ENCODE measurements at regions not wholly inside any gene's neighbourhood (a gene's known extent, or its start where the extent isn't known, plus 50 kb on each side); places are given as distances from the start of the nearest gene placed in this dataset.

- no peaks in the 10 kb centered on the region for H3K9me3 ChIP-seq
- TF ChIP-seq CTCF (IDR thresholded peaks at IDR 0.05), result no peak
Observed at GRCh38 chr12:59230334-59230733, 310.0 kb upstream of the LRIG3 start.

GRCh38 chr12:59219148-59219547, 298.8 kb upstream of the LRIG3 start:
- H3K4me3 ChIP-seq (ENCODE audit: low read depth in 1 of 2, low read length in 1 of 2), result no peak overlapping the region
- TF ChIP-seq CTCF (IDR thresholded peaks at IDR 0.05), result no peak
- H3K9me3 ChIP-seq, result no peaks in the 10 kb centered on the region
- H3K27ac ChIP-seq, result no peak overlapping the region
- no peaks in the 10 kb centered on the region for H3K4me1 ChIP-seq (ENCODE audit: control insufficient read depth in 1 of 2, insufficient read depth in 1 of 2, low read depth in 1 of 2, low read length in 1 of 2)
- no peaks in the 10 kb centered on the region for H3K27me3 ChIP-seq
- H3K36me3 ChIP-seq, result no peaks in the 10 kb centered on the region

More at GRCh38 chr12:59230334-59230733, 310.0 kb upstream of the LRIG3 start:
- no peaks in the 10 kb centered on the region for H3K27me3 ChIP-seq
- no peak overlapping the region for H3K4me3 ChIP-seq (ENCODE audit: low read depth in 1 of 2, low read length in 1 of 2)
- no peaks in the 10 kb centered on the region for H3K36me3 ChIP-seq
- no peaks in the 10 kb centered on the region for H3K4me1 ChIP-seq (ENCODE audit: control insufficient read depth in 1 of 2, insufficient read depth in 1 of 2, low read depth in 1 of 2, low read length in 1 of 2)
- H3K27ac ChIP-seq, result no peak overlapping the region

GRCh38 chr12:59196989-59197388, 276.7 kb upstream of the LRIG3 start:
- H3K4me1 ChIP-seq (ENCODE audit: control insufficient read depth in 1 of 2, insufficient read depth in 1 of 2, low read depth in 1 of 2, low read length in 1 of 2), result no peaks in the 10 kb centered on the region
- no peaks in the 10 kb centered on the region for H3K9me3 ChIP-seq
- TF ChIP-seq CTCF (IDR thresholded peaks at IDR 0.05), result no peak
- no peak overlapping the region for H3K27ac ChIP-seq
- no peak overlapping the region for H3K4me3 ChIP-seq (ENCODE audit: low read depth in 1 of 2, low read length in 1 of 2)
- no peaks in the 10 kb centered on the region for H3K36me3 ChIP-seq
- H3K27me3 ChIP-seq, result no peaks in the 10 kb centered on the region

- Histone ChIP-seq H3K27ac (no peak overlapping the region), H3K27me3 (no peaks in the 10 kb centered on the region), H3K36me3 (no peaks in the 10 kb centered on the region), H3K4me1 (ENCODE audit: control insufficient read depth in 1 of 2, insufficient read depth in 1 of 2, low read depth in 1 of 2, low read length in 1 of 2) (no peaks in the 10 kb centered on the region), H3K9me3 (no peaks in the 10 kb centered on the region), H3K4me3 (ENCODE audit: low read depth in 1 of 2, low read length in 1 of 2) (no peak overlapping the region)
- TF ChIP-seq CTCF (IDR thresholded peaks at IDR 0.05), result no peak
Observed at GRCh38 chr12:59194794-59195193, 274.5 kb upstream of the LRIG3 start.

GRCh38 chr12:59193476-59194050, 273.3 kb upstream of the LRIG3 start:
- H3K4me3 ChIP-seq (ENCODE audit: low read depth in 1 of 2, low read length in 1 of 2), result no peak overlapping the region
- H3K27ac ChIP-seq, result no peak overlapping the region
- H3K4me1 ChIP-seq (ENCODE audit: control insufficient read depth in 1 of 2, insufficient read depth in 1 of 2, low read depth in 1 of 2, low read length in 1 of 2), result no peaks in the 10 kb centered on the region
- no peaks in the 10 kb centered on the region for H3K36me3 ChIP-seq
- no peaks in the 10 kb centered on the region for H3K9me3 ChIP-seq
- TF ChIP-seq CTCF (IDR thresholded peaks at IDR 0.05), result no peak
- H3K27me3 ChIP-seq, result no peaks in the 10 kb centered on the region

- Histone ChIP-seq H3K4me3 (ENCODE audit: low read depth in 1 of 2, low read length in 1 of 2) (no peak overlapping the region), H3K9me3 (no peaks in the 10 kb centered on the region), H3K4me1 (ENCODE audit: control insufficient read depth in 1 of 2, insufficient read depth in 1 of 2, low read depth in 1 of 2, low read length in 1 of 2) (no peaks in the 10 kb centered on the region), H3K27me3 (no peaks in the 10 kb centered on the region), H3K36me3 (no peaks in the 10 kb centered on the region), H3K27ac (no peak overlapping the region)
- TF ChIP-seq CTCF (IDR thresholded peaks at IDR 0.05), result no peak
Observed at GRCh38 chr12:59191372-59191771, 271.1 kb upstream of the LRIG3 start.
